Sigmoid colon (tissue), 6 donors: ENCODE measurements at regions not wholly inside any gene's neighbourhood (a gene's known extent, or its start where the extent isn't known, plus 50 kb on each side); places are given as distances from the start of the nearest gene placed in this dataset.

Experiments used
- DNase-seq: peaks from one replicate; pipeline ENCODE4 v3.0.0-alpha.2; 2019
- H3K27ac ChIP-seq, 4 donors: fragments of 200-600 bp; sonication (generic); one replicate each; pipeline ENCODE4 v1.5.1; 2016 to 2019; ENCODE audit warnings: mild to moderate bottlenecking in 1 of 4
- H3K27me3 ChIP-seq, 3 donors: fragments of 200-600 bp; sonication (generic); one replicate each; pipeline ENCODE4 v1.5.1; 2019; ENCODE audit warnings: mild to moderate bottlenecking in 1 of 3
- H3K36me3 ChIP-seq, 4 donors: fragments of 200-600 bp; sonication (generic); one replicate each; pipeline ENCODE4 v1.5.1; 2016 to 2019
- H3K4me1 ChIP-seq, 4 donors: fragments of 200-600 bp; sonication (generic); one replicate each; pipeline ENCODE4 v1.5.1; 2017 to 2019
- H3K4me3 ChIP-seq, 4 donors: fragments of 200-600 bp; sonication (generic); one replicate each; pipeline ENCODE4 v1.5.1; 2017 to 2019; ENCODE audit warnings: mild to moderate bottlenecking in 2 of 4, moderate library complexity in 1 of 4
- H3K9me3 ChIP-seq, 4 donors: fragments of 200-600 bp in 3 of 4; sonication (generic) in 3 of 4; one replicate each; pipeline versions ENCODE4 v1.5.1 to v1.6.1; 2013 to 2019
- EP300 ChIP-seq, 4 donors: sonication (generic); formaldehyde crosslinking; IDR thresholded peaks; one replicate each; pipeline ENCODE4 v1.6.1; 2017; ENCODE audit warnings: antibody characterized with exemption in 4 of 4
- POLR2A ChIP-seq, 2 donors: fragments of 450-650 bp; IDR thresholded peaks; one replicate each; pipeline ENCODE4 v1.6.1; 2016; ENCODE audit warnings: antibody characterized with exemption in 2 of 2, mild to moderate bottlenecking in 2 of 2, moderate library complexity in 2 of 2
- POLR2AphosphoS5 ChIP-seq, 4 donors: sonication (generic); formaldehyde crosslinking; IDR thresholded peaks; one replicate each; pipeline ENCODE4 v1.6.1; 2017; ENCODE audit warnings: antibody characterized with exemption in 4 of 4
- WGBS, 2 donors: extraction: QIAGEN DNeasy Blood & Tissue Kit; methylation state at CpG; one replicate each; pipeline ENCODE4 v1.1.7; 2013; 5-methylcytosine and 5-hydroxymethylcytosine counted together
- intact Hi-C: fragments of 100-400 bp; cut with DNase I; formaldehyde crosslinking; loops from one replicate; pipeline ENCODE4 v1.15.1; 2023
- TF ChIP-seq, protein P1 (sequence below), 4 experiments: fragments of 450-650 bp in 3 of 4; fragments of 200-600 bp in 1 of 4; IDR thresholded peaks; one replicate each; pipeline ENCODE4 v1.5.1; 2016 to 2019; ENCODE audit warnings: antibody characterized with exemption in 4 of 4, mild to moderate bottlenecking in 3 of 4, moderate library complexity in 2 of 4
- donor health status: healthy with polysubstance abuse.
- donor health status: healthy.

- WGBS, 2 donors: 88% methylated on average over 1 of the region's 1 CpG
- intact Hi-C loops: no loop called here
- no peak for DNase-seq
Observed at GRCh38 chr6:16063580-16063979, 65.3 kb upstream of the MYLIP start.

GRCh38 chr6:16061818-16062217, 67.1 kb upstream of the MYLIP start:
- H3K36me3 ChIP-seq: no peaks in the 10 kb centered on the region
- no peak overlapping the region for H3K4me3 ChIP-seq
- H3K27ac ChIP-seq: no peak overlapping the region
- TF ChIP-seq POLR2AphosphoS5 (IDR thresholded peaks at IDR 0.05): no peak
- TF ChIP-seq POLR2A (IDR thresholded peaks at IDR 0.05): no peak
- TF ChIP-seq EP300 (IDR thresholded peaks at IDR 0.05): no peak
- TF ChIP-seq, protein P1, sequence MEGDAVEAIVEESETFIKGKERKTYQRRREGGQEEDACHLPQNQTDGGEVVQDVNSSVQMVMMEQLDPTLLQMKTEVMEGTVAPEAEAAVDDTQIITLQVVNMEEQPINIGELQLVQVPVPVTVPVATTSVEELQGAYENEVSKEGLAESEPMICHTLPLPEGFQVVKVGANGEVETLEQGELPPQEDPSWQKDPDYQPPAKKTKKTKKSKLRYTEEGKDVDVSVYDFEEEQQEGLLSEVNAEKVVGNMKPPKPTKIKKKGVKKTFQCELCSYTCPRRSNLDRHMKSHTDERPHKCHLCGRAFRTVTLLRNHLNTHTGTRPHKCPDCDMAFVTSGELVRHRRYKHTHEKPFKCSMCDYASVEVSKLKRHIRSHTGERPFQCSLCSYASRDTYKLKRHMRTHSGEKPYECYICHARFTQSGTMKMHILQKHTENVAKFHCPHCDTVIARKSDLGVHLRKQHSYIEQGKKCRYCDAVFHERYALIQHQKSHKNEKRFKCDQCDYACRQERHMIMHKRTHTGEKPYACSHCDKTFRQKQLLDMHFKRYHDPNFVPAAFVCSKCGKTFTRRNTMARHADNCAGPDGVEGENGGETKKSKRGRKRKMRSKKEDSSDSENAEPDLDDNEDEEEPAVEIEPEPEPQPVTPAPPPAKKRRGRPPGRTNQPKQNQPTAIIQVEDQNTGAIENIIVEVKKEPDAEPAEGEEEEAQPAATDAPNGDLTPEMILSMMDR (IDR thresholded peaks at IDR 0.05): no peak
- intact Hi-C loops: no loop called here
- no peaks in the 10 kb centered on the region for H3K27me3 ChIP-seq
- peaks cover 0 to 19% (median 5%) of the 10 kb centered on the region in 4 donors for H3K4me1 ChIP-seq
- 90 to 93% methylated on average over 2 of the region's 2 CpGs for WGBS, 2 donors
- no peak for DNase-seq
- H3K9me3 ChIP-seq: no peaks in the 10 kb centered on the region

More at GRCh38 chr6:16063580-16063979, 65.3 kb upstream of the MYLIP start:
- TF ChIP-seq POLR2AphosphoS5 (IDR thresholded peaks at IDR 0.05) (no peak), POLR2A (IDR thresholded peaks at IDR 0.05) (no peak), EP300 (IDR thresholded peaks at IDR 0.05) (no peak)
- TF ChIP-seq, protein P1 (IDR thresholded peaks at IDR 0.05): no peak
- Histone ChIP-seq H3K27ac (no peak overlapping the region), H3K36me3 (no peaks in the 10 kb centered on the region), H3K9me3 (no peaks in the 10 kb centered on the region), H3K4me1 (peaks cover 0 to 12% (median under 1%) of the 10 kb centered on the region in 4 donors), H3K4me3 (no peak overlapping the region), H3K27me3 (no peaks in the 10 kb centered on the region)

- WGBS, 2 donors: 63 to 74% methylated on average over 3 of the region's 3 CpGs
- intact Hi-C loops: no loop called here
- TF ChIP-seq EP300 (IDR thresholded peaks at IDR 0.05) (no peak), POLR2AphosphoS5 (IDR thresholded peaks at IDR 0.05) (no peak), POLR2A (IDR thresholded peaks at IDR 0.05) (no peak)
- TF ChIP-seq, protein P1 (IDR thresholded peaks at IDR 0.05): no peak
Observed at GRCh38 chr6:16060039-16060438, 68.8 kb upstream of the MYLIP start.

DNA sequence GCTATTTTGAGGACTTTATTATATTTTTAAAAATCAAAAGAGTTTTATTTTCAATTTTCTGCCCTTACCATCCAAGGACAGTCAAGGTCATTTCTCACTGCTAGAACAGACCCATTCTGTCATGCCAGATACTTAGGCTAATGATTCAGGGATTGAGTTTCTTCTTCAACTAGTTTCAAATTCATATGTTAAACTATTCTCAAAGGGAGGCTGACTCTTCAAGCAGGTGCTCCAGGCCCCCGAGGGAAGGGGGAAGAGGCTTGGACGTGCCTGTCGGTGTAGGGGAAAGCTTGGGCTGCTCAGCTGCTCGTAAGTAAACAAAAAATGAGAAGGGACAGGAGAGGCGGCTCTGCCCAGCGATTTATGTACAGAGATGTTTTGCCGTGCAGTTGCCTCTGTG, 69.4 kb upstream of the MYLIP start:
- Histone ChIP-seq H3K27ac (no peak overlapping the region), H3K4me3 (no peak overlapping the region), H3K4me1 (peaks cover 0 to 19% (median 5%) of the 10 kb centered on the region in 4 donors), H3K36me3 (no peaks in the 10 kb centered on the region), H3K9me3 (no peaks in the 10 kb centered on the region), H3K27me3 (no peaks in the 10 kb centered on the region)
- 65 to 68% methylated on average over 7 of the region's 7 CpGs for WGBS, 2 donors
- no peak for DNase-seq
- TF ChIP-seq, protein P1 (IDR thresholded peaks at IDR 0.05): no peak
- TF ChIP-seq EP300 (IDR thresholded peaks at IDR 0.05) (no peak), POLR2A (IDR thresholded peaks at IDR 0.05) (no peak), POLR2AphosphoS5 (IDR thresholded peaks at IDR 0.05) (no peak)
- intact Hi-C loops: loop anchor here (5.0 kb wide), 1 partner anchor 68 kb away; the partner anchor contains the start of gene MYLIP

More at GRCh38 chr6:16060039-16060438, 68.8 kb upstream of the MYLIP start:
- no peaks in the 10 kb centered on the region for H3K36me3 ChIP-seq
- H3K4me3 ChIP-seq: no peak overlapping the region
- no peak for DNase-seq
- no peaks in the 10 kb centered on the region for H3K27me3 ChIP-seq
- H3K9me3 ChIP-seq: no peaks in the 10 kb centered on the region
- no peak overlapping the region for H3K27ac ChIP-seq
- H3K4me1 ChIP-seq: peaks cover 0 to 19% (median 5%) of the 10 kb centered on the region in 4 donors

GRCh38 chr6:16058929-16059345, 69.9 kb upstream of the MYLIP start:
- H3K27ac ChIP-seq: no peak overlapping the region
- TF ChIP-seq POLR2AphosphoS5 (IDR thresholded peaks at IDR 0.05): no peak
- TF ChIP-seq, protein P1 (IDR thresholded peaks at IDR 0.05): no peak
- H3K9me3 ChIP-seq: no peaks in the 10 kb centered on the region
- no peak overlapping the region for H3K4me3 ChIP-seq
- DNase-seq: no peak
- no peaks in the 10 kb centered on the region for H3K36me3 ChIP-seq
- intact Hi-C loops: loop anchor here (5.0 kb wide), 1 partner anchor 68 kb away; the partner anchor contains the start of gene MYLIP
- no peaks in the 10 kb centered on the region for H3K27me3 ChIP-seq
- WGBS, 2 donors: 85 to 91% methylated on average over 4 of the region's 4 CpGs
- peaks cover 0 to 19% (median 5%) of the 10 kb centered on the region in 4 donors for H3K4me1 ChIP-seq
